Activated naive CD4-positive, alpha-beta T cell treated with anti-CD3 and anti-CD28 coated beads, Interleukin-2, amount 10 ng/mL, durations not matched to agents 7 days and 5 days (primary cell): ENCODE measurements at regions not wholly inside any gene's neighbourhood (a gene's known extent, or its start where the extent isn't known, plus 50 kb on each side); places are given as distances from the start of the nearest gene placed in this dataset.
A peak's percentile ranks its signal among the peaks of the same experiment; 100 is the strongest.

ENCODE experiments used
- CTCF ChIA-PET: fragments of 350-600 bp; sonication (Branson Sonifier 250); formaldehyde crosslinking; loops from one replicate; lab custom pipeline; 2021; ENCODE audit warnings: antibody characterized with exemption; lab: Charles Lee
- DNase-seq: peaks from one replicate; pipeline ENCODE4 v3.0.0-alpha.2; 2020
- H3K27ac Mint-ChIP-seq: one replicate; pipeline ENCODE4 v1.8.0; 2021; ENCODE audit warnings: mild to moderate bottlenecking, moderate library complexity, mixed read lengths
- H3K27me3 Mint-ChIP-seq: one replicate; pipeline ENCODE4 v1.8.0; 2021; ENCODE audit warnings: mild to moderate bottlenecking, mixed read lengths
- H3K36me3 Mint-ChIP-seq: one replicate; pipeline ENCODE4 v1.8.0; 2021; ENCODE audit warnings: mixed read lengths
- H3K4me1 Mint-ChIP-seq: one replicate; pipeline ENCODE4 v1.8.0; 2021; ENCODE audit warnings: mixed read lengths
- H3K4me3 Mint-ChIP-seq: one replicate; pipeline ENCODE4 v1.8.0; 2021; ENCODE audit warnings: mild to moderate bottlenecking, moderate library complexity, mixed read lengths
- H3K9me3 Mint-ChIP-seq: one replicate; pipeline ENCODE4 v1.8.0; 2021; ENCODE audit warnings: mixed read lengths

DNA sequence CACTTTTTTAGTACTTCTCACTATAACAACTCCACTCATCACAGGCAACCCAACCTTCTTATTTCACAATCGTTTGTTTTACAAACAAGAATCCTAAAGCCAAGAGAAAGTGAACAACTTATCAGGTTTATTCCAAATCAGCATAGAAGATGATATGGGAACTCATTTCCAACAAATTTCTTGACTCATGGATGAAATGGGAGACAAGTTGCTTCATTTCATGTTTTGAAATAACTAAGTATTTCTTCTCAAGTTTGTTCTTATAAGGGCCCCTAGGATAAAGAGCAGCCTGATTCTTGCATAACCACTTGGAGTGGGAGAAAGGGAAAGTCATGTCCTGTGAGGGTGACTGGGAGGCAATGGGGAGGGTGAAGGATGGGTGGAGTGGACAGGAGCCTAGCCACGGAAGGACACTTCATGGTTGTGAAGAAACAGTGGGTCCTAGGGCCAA is 168.3 kb downstream of the DUSP6 start:
- H3K9me3 Mint-ChIP-seq: peaks cover 12% of the 10 kb centered on the region
- no peak overlapping the region for H3K27ac Mint-ChIP-seq
- peaks cover 26% of the 10 kb centered on the region for H3K4me1 Mint-ChIP-seq
- no peaks in the 10 kb centered on the region for H3K27me3 Mint-ChIP-seq
- CTCF ChIA-PET: interaction anchor here (1.0 kb wide), 1 partner anchor 278 kb away, joined by 3 read pairs; no protein-coding TSS in a partner anchor
- no peak for DNase-seq
- H3K4me3 Mint-ChIP-seq: no peak overlapping the region
- H3K36me3 Mint-ChIP-seq: peaks cover 6% of the 10 kb centered on the region

GRCh38 chr12:89181271-89181920 is 170.9 kb downstream of the DUSP6 start:
- Mint-ChIP-seq H3K36me3 (no peaks in the 10 kb centered on the region), H3K4me3 (no peak overlapping the region), H3K27ac (peak overlapping the region; percentile 61), H3K9me3 (peaks cover 2% of the 10 kb centered on the region), H3K4me1 (peaks cover 26% of the 10 kb centered on the region), H3K27me3 (no peaks in the 10 kb centered on the region)
- CTCF ChIA-PET: interaction anchor here (0.7 to 2.2 kb wide), 6 partner anchors 13 to 162 kb away, joined by 3 to 7 read pairs (median 3); no protein-coding TSS in a partner anchor
- no peak for DNase-seq

DNA sequence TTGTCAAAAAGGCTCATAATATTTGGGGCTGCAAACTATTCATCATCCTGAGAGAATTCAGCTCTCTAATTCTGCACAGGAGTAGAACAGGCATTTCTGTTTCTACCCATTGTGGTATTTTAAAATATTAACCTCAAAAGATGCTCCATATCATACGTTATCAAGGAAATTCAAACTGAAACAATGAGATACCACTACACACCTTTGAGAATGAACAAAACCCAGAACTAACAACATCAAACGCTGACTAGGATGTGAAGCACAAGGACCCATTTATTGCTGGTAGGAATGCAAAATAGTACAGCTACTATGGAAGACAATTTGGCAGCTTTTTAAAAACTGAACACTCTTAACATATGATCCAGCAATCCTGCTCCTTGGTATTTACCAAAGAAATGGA is 171.8 kb downstream of the DUSP6 start:
- Mint-ChIP-seq H3K27me3 (no peaks in the 10 kb centered on the region), H3K36me3 (no peaks in the 10 kb centered on the region), H3K27ac (no peak overlapping the region), H3K4me3 (no peak overlapping the region), H3K9me3 (peaks cover 2% of the 10 kb centered on the region), H3K4me1 (peaks cover 26% of the 10 kb centered on the region)
- DNase-seq: no peak
- CTCF ChIA-PET: interaction anchor here (1.2 to 2.2 kb wide), 5 partner anchors 15 to 287 kb away, joined by 3 to 7 read pairs (median 3); no protein-coding TSS in a partner anchor

GRCh38 chr12:89179983-89180382 is 172.3 kb downstream of the DUSP6 start:
- Mint-ChIP-seq H3K36me3 (no peaks in the 10 kb centered on the region), H3K27ac (no peak overlapping the region), H3K9me3 (peaks cover 2% of the 10 kb centered on the region), H3K4me3 (no peak overlapping the region), H3K4me1 (peaks cover 26% of the 10 kb centered on the region), H3K27me3 (no peaks in the 10 kb centered on the region)
- DNase-seq: no peak
- CTCF ChIA-PET: interaction anchor here (1.2 to 2.2 kb wide), 4 partner anchors 32 to 288 kb away, joined by 3 to 7 read pairs (median 3); no protein-coding TSS in a partner anchor

GRCh38 chr12:89179245-89179644 is 173.1 kb downstream of the DUSP6 start:
- DNase-seq: no peak
- H3K9me3 Mint-ChIP-seq: peaks cover 2% of the 10 kb centered on the region
- H3K27me3 Mint-ChIP-seq: no peaks in the 10 kb centered on the region
- CTCF ChIA-PET: interaction anchor here (1.2 kb wide), 1 partner anchor 32 kb away, joined by 3 read pairs; no protein-coding TSS in a partner anchor
- H3K36me3 Mint-ChIP-seq: no peaks in the 10 kb centered on the region
- no peak overlapping the region for H3K4me3 Mint-ChIP-seq
- H3K27ac Mint-ChIP-seq: no peak overlapping the region
- H3K4me1 Mint-ChIP-seq: peaks cover 26% of the 10 kb centered on the region

- no peak for DNase-seq
- H3K4me1 Mint-ChIP-seq: peaks cover 26% of the 10 kb centered on the region
- no peaks in the 10 kb centered on the region for H3K27me3 Mint-ChIP-seq
- H3K27ac Mint-ChIP-seq: no peak overlapping the region
- H3K4me3 Mint-ChIP-seq: no peak overlapping the region
- CTCF ChIA-PET: no interaction called here
- H3K9me3 Mint-ChIP-seq: no peaks in the 10 kb centered on the region
- H3K36me3 Mint-ChIP-seq: no peaks in the 10 kb centered on the region
Observed at GRCh38 chr12:89177802-89178395, 174.4 kb downstream of the DUSP6 start.

DNA sequence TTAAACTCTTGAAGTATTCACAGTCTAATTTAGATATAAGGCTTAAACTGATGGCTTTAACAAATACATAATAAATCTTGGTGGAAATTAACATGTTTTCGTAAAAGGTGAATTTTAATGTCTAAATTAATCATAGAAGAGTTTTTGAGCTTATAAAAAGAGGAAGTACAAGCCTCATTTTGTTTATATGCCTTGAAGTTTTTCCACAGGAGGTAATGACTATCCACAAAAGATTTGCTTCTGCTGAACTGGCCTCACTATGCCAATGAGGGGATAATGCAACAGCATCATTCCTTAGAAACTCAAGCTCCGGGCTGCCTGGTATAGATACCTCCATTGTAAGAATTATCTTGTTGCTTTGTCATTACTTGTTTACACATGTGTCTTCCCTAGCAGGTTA is 175.6 kb downstream of the DUSP6 start:
- Mint-ChIP-seq H3K27me3 (no peaks in the 10 kb centered on the region), H3K27ac (no peak overlapping the region), H3K4me1 (peaks cover 20% of the 10 kb centered on the region), H3K4me3 (no peak overlapping the region), H3K9me3 (peaks cover 4% of the 10 kb centered on the region), H3K36me3 (no peaks in the 10 kb centered on the region)
- CTCF ChIA-PET: no interaction called here
- no peak for DNase-seq

DNA sequence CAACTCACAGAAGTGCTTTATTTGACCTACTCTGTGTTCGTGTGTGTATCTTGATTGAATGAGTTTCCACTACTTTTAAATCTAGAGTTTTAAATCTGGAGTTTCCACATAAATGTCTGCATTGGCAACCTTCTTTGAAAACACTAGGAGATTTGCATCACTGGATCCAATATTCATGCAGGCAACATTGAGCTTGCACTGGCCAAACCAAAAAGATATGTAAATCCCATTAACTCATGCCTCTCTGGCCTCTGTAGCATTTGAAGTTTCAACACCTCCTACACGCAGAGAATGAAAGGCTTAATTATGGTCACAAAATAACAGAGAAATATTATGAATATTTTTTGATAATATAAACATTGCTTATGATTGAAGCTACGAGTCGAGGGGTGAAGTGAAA is 178.6 kb downstream of the DUSP6 start:
- DNase-seq: no peak
- Mint-ChIP-seq H3K27ac (no peak overlapping the region), H3K4me3 (no peak overlapping the region), H3K4me1 (no peaks in the 10 kb centered on the region), H3K27me3 (no peaks in the 10 kb centered on the region), H3K36me3 (peaks cover 3% of the 10 kb centered on the region), H3K9me3 (peaks cover 6% of the 10 kb centered on the region)
- CTCF ChIA-PET: interaction anchor here (1.1 kb wide), 1 partner anchor 71 kb away, joined by 3 read pairs; no protein-coding TSS in a partner anchor

- no peak overlapping the region for H3K4me3 Mint-ChIP-seq
- no peak overlapping the region for H3K27ac Mint-ChIP-seq
- H3K4me1 Mint-ChIP-seq: no peaks in the 10 kb centered on the region
- CTCF ChIA-PET: no interaction called here
- no peaks in the 10 kb centered on the region for H3K27me3 Mint-ChIP-seq
- no peak for DNase-seq
- peaks cover 6% of the 10 kb centered on the region for H3K9me3 Mint-ChIP-seq
- peaks cover 3% of the 10 kb centered on the region for H3K36me3 Mint-ChIP-seq
Observed at GRCh38 chr12:89173096-89173495, 179.2 kb downstream of the DUSP6 start.

- H3K4me1 Mint-ChIP-seq: peaks cover 3% of the 10 kb centered on the region
Observed at GRCh38 chr12:89172224-89172623, 180.1 kb downstream of the DUSP6 start.

DNA sequence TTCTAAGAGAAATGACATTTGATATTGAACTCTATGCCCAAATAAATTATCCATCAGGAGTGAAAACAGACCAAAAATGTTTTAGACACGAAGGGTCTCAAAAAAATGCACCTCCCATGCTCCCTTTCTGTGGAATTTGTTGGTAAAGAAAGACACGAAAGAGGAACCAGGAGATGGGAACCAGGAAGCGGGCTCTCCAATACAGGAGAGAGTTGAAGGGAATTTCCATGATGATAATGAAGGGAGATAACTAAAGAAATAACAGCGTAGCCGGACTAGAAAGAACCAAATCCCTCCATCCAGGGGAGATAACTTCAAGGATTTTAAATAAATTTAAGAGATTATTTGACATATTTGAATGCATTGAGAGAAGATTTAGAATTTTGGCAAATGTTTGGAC is 183.0 kb downstream of the DUSP6 start:
- H3K27me3 Mint-ChIP-seq: no peaks in the 10 kb centered on the region
- no peak for DNase-seq
- no peak overlapping the region for H3K4me3 Mint-ChIP-seq
- H3K4me1 Mint-ChIP-seq: peaks cover 20% of the 10 kb centered on the region
- no peak overlapping the region for H3K27ac Mint-ChIP-seq
- H3K36me3 Mint-ChIP-seq: peaks cover 5% of the 10 kb centered on the region
- CTCF ChIA-PET: interaction anchor here (1.2 kb wide), 1 partner anchor 164 kb away, joined by 3 read pairs; no protein-coding TSS in a partner anchor
- H3K9me3 Mint-ChIP-seq: peaks cover 6% of the 10 kb centered on the region

More at GRCh38 chr12:89172224-89172623, 180.1 kb downstream of the DUSP6 start:
- Mint-ChIP-seq H3K9me3 (peaks cover 6% of the 10 kb centered on the region), H3K4me3 (no peak overlapping the region), H3K27me3 (no peaks in the 10 kb centered on the region), H3K36me3 (peaks cover 3% of the 10 kb centered on the region), H3K27ac (no peak overlapping the region)
- no peak for DNase-seq
- CTCF ChIA-PET: no interaction called here

DNA sequence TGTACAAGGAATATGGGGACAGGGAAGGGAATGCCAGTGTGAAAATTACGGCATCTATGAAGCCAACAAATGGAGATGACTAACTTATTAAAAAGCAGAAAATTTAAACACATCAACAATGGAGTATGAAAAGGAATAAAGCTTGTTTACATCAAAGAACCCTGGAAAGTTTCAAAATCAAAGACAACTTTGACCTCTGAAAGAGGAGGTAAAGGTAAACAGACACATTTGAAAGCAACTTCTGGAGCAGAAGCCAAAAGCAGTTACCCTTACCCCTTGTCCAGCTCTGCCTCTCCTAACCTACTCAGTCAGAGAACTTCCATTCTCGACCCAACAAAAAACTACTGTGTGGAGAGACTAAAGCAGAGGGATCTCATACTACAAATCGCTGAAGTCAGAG is 184.3 kb downstream of the DUSP6 start:
- Mint-ChIP-seq H3K36me3 (peaks cover 5% of the 10 kb centered on the region), H3K27ac (no peak overlapping the region), H3K4me3 (no peak overlapping the region), H3K27me3 (no peaks in the 10 kb centered on the region), H3K4me1 (peaks cover 20% of the 10 kb centered on the region), H3K9me3 (peaks cover 6% of the 10 kb centered on the region)
- no peak for DNase-seq
- CTCF ChIA-PET: no interaction called here

DNA sequence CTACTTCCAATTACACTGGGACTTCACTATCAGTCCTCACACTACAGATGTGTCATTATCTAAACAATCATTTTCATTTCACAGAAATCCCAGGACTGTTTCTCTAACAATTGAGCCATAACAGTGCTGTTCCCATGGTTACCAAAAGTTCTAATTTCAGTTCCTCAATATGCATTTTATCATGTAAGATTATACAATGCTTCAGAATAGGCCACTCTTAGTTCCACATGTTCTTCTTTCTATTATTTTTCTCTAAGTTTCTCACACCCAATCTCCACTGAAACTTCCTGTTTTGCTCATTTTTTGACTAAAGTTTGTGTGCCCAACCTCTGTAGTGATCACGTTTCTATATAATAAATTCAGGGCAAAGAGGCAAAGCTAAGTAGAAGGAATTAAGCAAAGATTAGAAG is 185.8 kb downstream of the DUSP6 start:
- CTCF ChIA-PET: interaction anchor here (1.5 to 2.1 kb wide), 2 partner anchors 10 to 12 kb away, joined by 4 to 7 read pairs; no protein-coding TSS in a partner anchor
- Mint-ChIP-seq H3K9me3 (peaks cover 1% of the 10 kb centered on the region), H3K36me3 (peaks cover 5% of the 10 kb centered on the region), H3K4me1 (peaks cover 20% of the 10 kb centered on the region), H3K4me3 (no peak overlapping the region), H3K27me3 (no peaks in the 10 kb centered on the region), H3K27ac (no peak overlapping the region)
- DNase-seq: no peak

DNA sequence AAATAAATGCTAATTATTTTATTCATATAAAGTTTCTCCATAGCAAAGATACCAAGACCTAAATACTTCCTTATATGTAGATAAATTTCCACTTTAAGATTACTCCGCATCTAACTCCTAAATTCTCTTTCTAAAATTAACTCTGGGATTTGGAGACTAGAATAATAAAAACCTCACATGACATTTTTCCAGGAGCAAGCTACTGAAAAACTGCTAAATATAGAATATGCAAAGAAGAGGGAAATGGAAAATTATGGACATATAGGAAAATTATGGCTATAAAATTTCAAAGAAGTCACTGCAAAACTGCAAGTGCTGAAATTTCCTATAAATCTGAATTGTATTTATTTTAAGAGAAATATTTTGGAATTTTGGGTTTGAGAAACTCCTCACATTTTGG is 186.2 kb downstream of the DUSP6 start:
- no peak for DNase-seq
- Mint-ChIP-seq H3K4me3 (no peak overlapping the region), H3K4me1 (peaks cover 20% of the 10 kb centered on the region), H3K36me3 (peaks cover 4% of the 10 kb centered on the region), H3K27ac (no peak overlapping the region), H3K9me3 (peaks cover 1% of the 10 kb centered on the region), H3K27me3 (no peaks in the 10 kb centered on the region)
- CTCF ChIA-PET: interaction anchor here (1.0 to 2.1 kb wide), 3 partner anchors 9 to 15 kb away, joined by 4 to 7 read pairs (median 4); no protein-coding TSS in a partner anchor
